ENCODE measurements at regions not wholly inside any gene's neighbourhood (a gene's known extent, or its start where the extent isn't known, plus 50 kb on each side); places are given as distances from the start of the nearest gene placed in this dataset.

DNA sequence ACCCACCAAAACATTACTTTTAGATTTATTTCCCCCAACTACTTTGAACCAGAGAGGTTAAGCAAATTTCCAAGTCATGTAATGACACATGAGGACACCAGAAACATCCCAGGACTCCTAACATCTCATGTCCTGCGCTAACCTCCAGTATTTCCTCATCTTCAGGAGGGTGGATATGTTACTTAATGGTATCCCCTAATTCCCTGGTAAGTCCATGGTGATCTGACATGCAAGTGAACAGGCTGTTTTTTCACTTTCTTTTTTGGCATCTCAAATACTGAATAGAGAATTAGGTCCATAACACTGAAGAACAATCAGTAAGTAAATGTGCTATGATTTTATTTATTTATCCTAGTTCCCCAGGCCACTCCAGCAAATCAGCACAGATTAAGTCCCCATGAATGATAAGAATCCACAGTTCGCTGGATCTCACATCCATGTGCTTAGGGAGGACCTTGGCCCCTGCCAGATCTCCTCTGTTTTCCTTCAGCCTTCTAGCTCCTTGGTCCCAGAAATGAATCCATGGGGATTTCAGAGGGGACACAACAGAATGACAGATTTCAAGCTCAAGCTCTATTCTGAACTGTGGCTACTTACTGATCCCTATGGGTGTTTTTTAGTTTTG is 334.6 kb downstream of the CDC5L start:
- DNase-seq: no peak
- Mint-ChIP-seq H3K4me1 (no peaks in the 10 kb centered on the region), H3K27ac (no peak overlapping the region), H3K9me3 (no peaks in the 10 kb centered on the region), H3K27me3 (peaks cover 5 to 10% of the 10 kb centered on the region in 2 donors), H3K36me3 (peaks cover 0 to 4% (median 0%) of the 10 kb centered on the region in 3 donors), H3K4me3 (no peak overlapping the region)
- Histone ChIP-seq H3K27me3 (ENCODE audit: insufficient read depth, low read length, poor library complexity, severe bottlenecking) (no peaks in the 10 kb centered on the region), H3K27ac (ENCODE audit: low read depth, low read length) (no peak overlapping the region), H3K4me1 (ENCODE audit: insufficient read depth, low read length) (no peaks in the 10 kb centered on the region), H3K4me3 (ENCODE audit: low read length) (no peak overlapping the region), H3K9me3 (ENCODE audit: low read length) (no peaks in the 10 kb centered on the region), H3K36me3 (ENCODE audit: insufficient read depth, low read length) (no peaks in the 10 kb centered on the region)
- ChIA-PET CTCF (no interaction called here), POLR2A (no interaction called here)

DNA sequence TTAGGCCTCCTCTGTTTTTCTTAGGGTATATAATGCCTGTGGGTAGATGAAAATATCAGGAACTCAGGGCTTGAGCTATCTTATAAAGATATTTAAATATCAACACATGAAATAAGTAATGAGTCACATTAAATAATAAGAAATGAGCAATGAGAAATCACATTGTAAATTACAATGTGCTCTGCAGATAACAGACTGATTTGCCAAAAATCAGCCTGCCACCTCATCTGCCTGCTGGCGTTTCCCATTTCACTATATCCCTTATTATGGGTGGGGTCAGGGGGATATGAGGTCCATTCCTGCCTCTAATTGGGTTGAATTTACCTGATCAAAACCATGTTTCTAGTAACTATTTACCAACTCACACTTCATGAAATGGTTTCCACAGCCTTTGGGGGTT is 335.2 kb downstream of the CDC5L start:
- Mint-ChIP-seq H3K36me3 (peaks cover 0 to 4% (median 0%) of the 10 kb centered on the region in 3 donors), H3K9me3 (no peaks in the 10 kb centered on the region), H3K27me3 (peaks cover 5 to 6% of the 10 kb centered on the region in 2 donors), H3K4me3 (no peak overlapping the region), H3K27ac (no peak overlapping the region), H3K4me1 (no peaks in the 10 kb centered on the region)
- ChIA-PET POLR2A (no interaction called here), CTCF (no interaction called here)
- H3K27me3 ChIP-seq (ENCODE audit: insufficient read depth, low read length, poor library complexity, severe bottlenecking): no peaks in the 10 kb centered on the region
- no peaks in the 10 kb centered on the region for H3K4me1 ChIP-seq (ENCODE audit: insufficient read depth, low read length)
- no peak overlapping the region for H3K27ac ChIP-seq (ENCODE audit: low read depth, low read length)
- H3K9me3 ChIP-seq (ENCODE audit: low read length): no peaks in the 10 kb centered on the region
- DNase-seq: no peak
- H3K36me3 ChIP-seq (ENCODE audit: insufficient read depth, low read length): no peaks in the 10 kb centered on the region
- H3K4me3 ChIP-seq (ENCODE audit: low read length): no peak overlapping the region

DNA sequence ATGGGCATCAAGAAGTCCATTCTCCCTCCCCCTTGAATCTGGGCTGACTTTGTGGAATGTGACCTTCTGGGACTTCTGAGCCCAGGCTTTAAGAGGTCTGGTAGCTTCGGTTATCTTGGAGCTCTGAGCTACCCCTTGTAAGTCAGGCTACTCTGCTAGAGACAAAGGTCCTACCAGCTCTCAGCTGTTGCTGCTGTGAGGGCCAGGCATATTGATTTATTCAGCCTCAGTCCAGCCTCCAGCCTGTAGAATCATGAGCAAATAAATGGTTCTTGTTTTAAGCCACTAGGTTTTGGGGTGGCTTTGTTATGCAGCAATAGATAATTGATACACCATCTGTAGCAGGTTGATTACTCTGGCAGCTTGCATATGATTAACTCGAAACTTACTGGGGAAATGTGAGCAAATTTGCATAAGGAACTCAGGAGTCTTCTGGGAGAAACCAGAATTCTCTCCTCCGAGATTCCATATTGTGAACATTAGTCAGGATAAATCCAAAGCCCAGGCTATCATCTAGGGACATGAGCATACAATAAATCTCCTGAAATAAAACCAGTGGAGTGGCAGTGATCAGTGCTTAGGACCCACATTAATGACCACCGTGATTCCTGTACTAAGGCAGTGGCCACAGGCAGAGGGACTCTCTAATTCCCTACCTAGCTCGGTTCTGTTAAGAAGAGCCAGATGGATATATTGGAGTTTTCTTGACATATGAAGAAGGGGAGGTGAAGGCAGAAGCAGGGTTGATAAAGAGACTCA is 336.1 kb downstream of the CDC5L start:
- Mint-ChIP-seq H3K4me3 (no peak overlapping the region), H3K27ac (peak overlapping the region in 1 of 8 donors; percentile 39), H3K27me3 (peaks cover 2 to 5% of the 10 kb centered on the region in 2 donors), H3K36me3 (peaks cover 0 to 4% (median 0%) of the 10 kb centered on the region in 3 donors), H3K4me1 (no peaks in the 10 kb centered on the region), H3K9me3 (no peaks in the 10 kb centered on the region)
- Histone ChIP-seq H3K4me3 (ENCODE audit: low read length) (no peak overlapping the region), H3K27ac (ENCODE audit: low read depth, low read length) (no peak overlapping the region), H3K36me3 (ENCODE audit: insufficient read depth, low read length) (no peaks in the 10 kb centered on the region), H3K9me3 (ENCODE audit: low read length) (no peaks in the 10 kb centered on the region), H3K4me1 (ENCODE audit: insufficient read depth, low read length) (no peaks in the 10 kb centered on the region), H3K27me3 (ENCODE audit: insufficient read depth, low read length, poor library complexity, severe bottlenecking) (no peaks in the 10 kb centered on the region)
- POLR2A ChIA-PET: no interaction called here
- CTCF ChIA-PET: no interaction called here
- no peak for DNase-seq

- H3K27me3 ChIP-seq (ENCODE audit: insufficient read depth, low read length, poor library complexity, severe bottlenecking): no peaks in the 10 kb centered on the region
- no peaks in the 10 kb centered on the region for H3K4me1 ChIP-seq (ENCODE audit: insufficient read depth, low read length)
- POLR2A ChIA-PET: no interaction called here
- H3K4me1 Mint-ChIP-seq: no peaks in the 10 kb centered on the region
- H3K27ac Mint-ChIP-seq: no peak overlapping the region
- DNase-seq: no peak
- H3K36me3 Mint-ChIP-seq: peaks cover 0 to 1% (median 0%) of the 10 kb centered on the region in 3 donors
- H3K27me3 Mint-ChIP-seq: peaks cover 2 to 5% of the 10 kb centered on the region in 2 donors
- H3K4me3 Mint-ChIP-seq: no peak overlapping the region
- no peaks in the 10 kb centered on the region for H3K36me3 ChIP-seq (ENCODE audit: insufficient read depth, low read length)
- no peaks in the 10 kb centered on the region for H3K9me3 ChIP-seq (ENCODE audit: low read length)
- no peak overlapping the region for H3K27ac ChIP-seq (ENCODE audit: low read depth, low read length)
- no peaks in the 10 kb centered on the region for H3K9me3 Mint-ChIP-seq
- CTCF ChIA-PET: no interaction called here
- no peak overlapping the region for H3K4me3 ChIP-seq (ENCODE audit: low read length)
These were observed 337.6 kb downstream of the CDC5L start for GRCh38 chr6:44725070-44725469.

GRCh38 chr6:44727651-44728630 is 340.4 kb downstream of the CDC5L start:
- POLR2A ChIA-PET: no interaction called here
- CTCF ChIA-PET: no interaction called here

DNA sequence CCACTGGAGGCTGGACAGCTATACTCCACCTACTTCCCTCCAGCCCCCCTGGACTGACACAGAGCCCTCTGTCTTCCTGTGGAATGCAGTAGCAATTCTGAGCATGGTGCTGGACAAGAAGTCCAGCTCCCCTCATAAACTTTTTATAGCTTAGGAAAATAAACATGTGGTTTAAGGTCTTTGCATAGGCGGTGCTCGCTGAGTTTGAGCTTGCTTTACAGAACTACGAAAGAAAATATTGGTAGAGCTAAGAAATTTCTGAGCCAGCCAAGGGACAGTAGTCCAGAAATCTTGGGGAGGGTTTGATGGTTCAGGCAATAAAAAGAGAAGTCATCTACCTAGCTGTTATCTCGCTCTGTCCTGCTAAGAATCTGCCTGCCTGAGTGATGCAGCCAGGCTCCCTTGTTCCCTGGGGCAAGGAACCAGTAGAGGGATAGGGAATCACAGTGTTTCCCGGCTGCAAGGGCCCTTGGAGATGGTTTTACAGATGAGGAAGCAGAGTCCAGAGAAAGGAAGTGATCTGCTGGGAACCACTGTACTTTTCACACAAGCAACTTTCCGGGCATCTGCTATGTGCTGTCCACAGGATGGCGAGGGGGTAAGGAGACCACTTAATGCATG is 343.4 kb downstream of the CDC5L start:
- no peak for DNase-seq
- no peaks in the 10 kb centered on the region for H3K4me1 Mint-ChIP-seq
- Histone ChIP-seq H3K27me3 (ENCODE audit: insufficient read depth, low read length, poor library complexity, severe bottlenecking) (no peaks in the 10 kb centered on the region), H3K36me3 (ENCODE audit: insufficient read depth, low read length) (no peaks in the 10 kb centered on the region), H3K4me3 (ENCODE audit: low read length) (no peak overlapping the region), H3K9me3 (ENCODE audit: low read length) (no peaks in the 10 kb centered on the region), H3K4me1 (ENCODE audit: insufficient read depth, low read length) (no peaks in the 10 kb centered on the region), H3K27ac (ENCODE audit: low read depth, low read length) (no peak overlapping the region)
- ChIA-PET CTCF (no interaction called here), POLR2A (no interaction called here)
- peaks cover 0 to 1% (median 0%) of the 10 kb centered on the region in 3 donors for H3K36me3 Mint-ChIP-seq
- H3K4me3 Mint-ChIP-seq: no peak overlapping the region
- H3K9me3 Mint-ChIP-seq: no peaks in the 10 kb centered on the region
- peaks cover 5% of the 10 kb centered on the region in 2 donors for H3K27me3 Mint-ChIP-seq
- H3K27ac Mint-ChIP-seq: peak overlapping the region in 1 of 8 donors; percentile 13

More at GRCh38 chr6:44727651-44728630, 340.4 kb downstream of the CDC5L start:
- no peaks in the 10 kb centered on the region for H3K36me3 ChIP-seq (ENCODE audit: insufficient read depth, low read length)
- no peak overlapping the region for H3K27ac ChIP-seq (ENCODE audit: low read depth, low read length)
- no peaks in the 10 kb centered on the region for H3K4me1 Mint-ChIP-seq
- no peaks in the 10 kb centered on the region for H3K27me3 ChIP-seq (ENCODE audit: insufficient read depth, low read length, poor library complexity, severe bottlenecking)
- no peak overlapping the region for H3K4me3 Mint-ChIP-seq
- DNase-seq: no peak
- H3K9me3 Mint-ChIP-seq: no peaks in the 10 kb centered on the region
- no peaks in the 10 kb centered on the region for H3K4me1 ChIP-seq (ENCODE audit: insufficient read depth, low read length)
- H3K27me3 Mint-ChIP-seq: peaks cover 1 to 5% of the 10 kb centered on the region in 2 donors
- no peak overlapping the region for H3K27ac Mint-ChIP-seq
- peaks cover 0 to 1% (median 0%) of the 10 kb centered on the region in 3 donors for H3K36me3 Mint-ChIP-seq
- no peak overlapping the region for H3K4me3 ChIP-seq (ENCODE audit: low read length)
- no peaks in the 10 kb centered on the region for H3K9me3 ChIP-seq (ENCODE audit: low read length)

GRCh38 chr6:44731485-44732095 is 344.1 kb downstream of the CDC5L start:
- Histone ChIP-seq H3K9me3 (ENCODE audit: low read length) (no peaks in the 10 kb centered on the region), H3K4me3 (ENCODE audit: low read length) (no peak overlapping the region), H3K36me3 (ENCODE audit: insufficient read depth, low read length) (no peaks in the 10 kb centered on the region), H3K27me3 (ENCODE audit: insufficient read depth, low read length, poor library complexity, severe bottlenecking) (no peaks in the 10 kb centered on the region), H3K4me1 (ENCODE audit: insufficient read depth, low read length) (no peaks in the 10 kb centered on the region), H3K27ac (ENCODE audit: low read depth, low read length) (no peak overlapping the region)
- no peaks in the 10 kb centered on the region for H3K4me1 Mint-ChIP-seq
- no peak overlapping the region for H3K4me3 Mint-ChIP-seq
- CTCF ChIA-PET: no interaction called here
- POLR2A ChIA-PET: no interaction called here
- no peak for DNase-seq
- peak overlapping the region in 1 of 8 donors; percentile 30 for H3K27ac Mint-ChIP-seq
- peaks cover 0 to 5% of the 10 kb centered on the region in 2 donors for H3K27me3 Mint-ChIP-seq
- no peaks in the 10 kb centered on the region for H3K36me3 Mint-ChIP-seq
- H3K9me3 Mint-ChIP-seq: no peaks in the 10 kb centered on the region
